ENCODE measurements at regions not wholly inside any gene's neighbourhood (a gene's known extent, or its start where the extent isn't known, plus 50 kb on each side); places are given as distances from the start of the nearest gene placed in this dataset.

GRCh38 chr13:37364007-37364406 is 234.6 kb downstream of the POSTN start:
- no peaks in the 10 kb centered on the region for H3K9me3 ChIP-seq
- intact Hi-C loops (cut with DNase I) = no loop called here
- H3K27ac ChIP-seq = no peak overlapping the region
- H3K27me3 ChIP-seq = no peaks in the 10 kb centered on the region
- 90 to 94% (median 90%) methylated on average over 1 of the region's 1 CpG for WGBS, 3 donors
- H3K4me3 ChIP-seq = no peak overlapping the region
- no peaks in the 10 kb centered on the region for H3K36me3 ChIP-seq
- DNase-seq = no peak
- TF ChIP-seq EP300 (IDR thresholded peaks at IDR 0.05) = no peak
- TF ChIP-seq POLR2A (IDR thresholded peaks at IDR 0.05) = no peak
- TF ChIP-seq CTCF (IDR thresholded peaks at IDR 0.05) = no peak
- H3K4me1 ChIP-seq (ENCODE audit: insufficient read depth) = no peaks in the 10 kb centered on the region

- Histone ChIP-seq H3K4me3 (no peak overlapping the region), H3K36me3 (no peaks in the 10 kb centered on the region), H3K4me1 (ENCODE audit: insufficient read depth) (no peaks in the 10 kb centered on the region), H3K9me3 (no peaks in the 10 kb centered on the region), H3K27me3 (no peaks in the 10 kb centered on the region), H3K27ac (no peak overlapping the region)
- intact Hi-C loops (cut with DNase I) = no loop called here
- DNase-seq = no peak
- TF ChIP-seq EP300 (IDR thresholded peaks at IDR 0.05) (no peak), CTCF (IDR thresholded peaks at IDR 0.05) (no peak), POLR2A (IDR thresholded peaks at IDR 0.05) (no peak)
- WGBS, 3 donors = 82 to 86% (median 83%) methylated on average over 3 of the region's 3 CpGs
Measured at GRCh38 chr13:37361608-37362007, 237.0 kb downstream of the POSTN start.

GRCh38 chr13:37360556-37360955 is 238.0 kb downstream of the POSTN start:
- intact Hi-C loops (cut with DNase I) = no loop called here
- WGBS, 3 donors = 7 to 14% (median 8%) methylated on average over 2 of the region's 2 CpGs
- Histone ChIP-seq H3K36me3 (no peaks in the 10 kb centered on the region), H3K9me3 (no peaks in the 10 kb centered on the region), H3K27ac (no peak overlapping the region), H3K27me3 (no peaks in the 10 kb centered on the region), H3K4me3 (no peak overlapping the region), H3K4me1 (ENCODE audit: insufficient read depth) (no peaks in the 10 kb centered on the region)
- no peak for DNase-seq
- TF ChIP-seq POLR2A (IDR thresholded peaks at IDR 0.05) (no peak), CTCF (IDR thresholded peaks at IDR 0.05) (no peak), EP300 (IDR thresholded peaks at IDR 0.05) (no peak)

- Histone ChIP-seq H3K36me3 (no peaks in the 10 kb centered on the region), H3K27ac (no peak overlapping the region), H3K9me3 (no peaks in the 10 kb centered on the region), H3K4me3 (no peak overlapping the region), H3K4me1 (ENCODE audit: insufficient read depth) (no peaks in the 10 kb centered on the region), H3K27me3 (no peaks in the 10 kb centered on the region)
- TF ChIP-seq EP300 (IDR thresholded peaks at IDR 0.05) (no peak), POLR2A (IDR thresholded peaks at IDR 0.05) (no peak), CTCF (IDR thresholded peaks at IDR 0.05) (no peak)
- WGBS, 3 donors = 94 to 100% (median 95%) methylated on average over 1 of the region's 1 CpG
- DNase-seq = no peak
- intact Hi-C loops (cut with DNase I) = no loop called here
Measured at GRCh38 chr13:37357548-37357947, 241.0 kb downstream of the POSTN start.

- WGBS, 3 donors = 90 to 92% (median 92%) methylated on average over 4 of the region's 4 CpGs
- TF ChIP-seq EP300 (IDR thresholded peaks at IDR 0.05) = no peak
- no peak for TF ChIP-seq POLR2A (IDR thresholded peaks at IDR 0.05)
- no peak for TF ChIP-seq CTCF (IDR thresholded peaks at IDR 0.05)
- no peaks in the 10 kb centered on the region for H3K9me3 ChIP-seq
- no peak overlapping the region for H3K27ac ChIP-seq
- H3K4me1 ChIP-seq (ENCODE audit: insufficient read depth) = no peaks in the 10 kb centered on the region
- H3K4me3 ChIP-seq = no peak overlapping the region
- intact Hi-C loops (cut with DNase I) = no loop called here
- H3K36me3 ChIP-seq = no peaks in the 10 kb centered on the region
- DNase-seq = no peak
- H3K27me3 ChIP-seq = no peaks in the 10 kb centered on the region
Measured at GRCh38 chr13:37353911-37354310, 244.7 kb downstream of the POSTN start.
